MV-4-11 (cell line): ENCODE measurements at regions not wholly inside any gene's neighbourhood (a gene's known extent, or its start where the extent isn't known, plus 50 kb on each side); places are given as distances from the start of the nearest gene placed in this dataset.
"Not testable (repeated sequence)": the region's sequence is repeated elsewhere in the genome, so short reads cannot be mapped to it uniquely, and the experiment has no call there.

ENCODE experiments used
- DNase-seq: peaks from one replicate; lab custom pipeline; 2025; lab: John Stamatoyannopoulos, UW

GRCh38 chr4:174010547-174010946, 272.9 kb downstream of the FBXO8 start:
- DNase-seq = no peak

- no peak for DNase-seq
Observed at GRCh38 chr4:174009686-174010451, 273.6 kb downstream of the FBXO8 start.

DNA sequence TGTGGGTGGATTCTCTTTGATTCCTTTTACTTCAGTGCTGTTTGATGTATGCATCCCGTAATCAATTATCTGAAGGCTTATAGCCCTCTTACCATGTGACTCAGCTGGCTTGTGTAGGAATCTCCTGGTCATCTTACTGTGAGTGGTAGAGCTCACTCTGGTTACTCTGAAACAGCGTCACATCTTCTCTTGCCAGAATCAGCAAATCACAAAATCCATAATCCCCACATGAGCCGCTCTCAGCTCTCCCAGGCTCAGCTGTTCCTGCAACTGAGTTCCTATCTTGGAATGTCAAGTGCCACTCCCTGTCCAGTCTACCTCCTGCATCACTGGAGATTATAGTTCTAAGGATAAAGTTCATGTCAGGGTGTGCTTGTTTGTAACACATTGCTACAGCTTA, 278.0 kb downstream of the FBXO8 start:
- DNase-seq = no peak

DNA sequence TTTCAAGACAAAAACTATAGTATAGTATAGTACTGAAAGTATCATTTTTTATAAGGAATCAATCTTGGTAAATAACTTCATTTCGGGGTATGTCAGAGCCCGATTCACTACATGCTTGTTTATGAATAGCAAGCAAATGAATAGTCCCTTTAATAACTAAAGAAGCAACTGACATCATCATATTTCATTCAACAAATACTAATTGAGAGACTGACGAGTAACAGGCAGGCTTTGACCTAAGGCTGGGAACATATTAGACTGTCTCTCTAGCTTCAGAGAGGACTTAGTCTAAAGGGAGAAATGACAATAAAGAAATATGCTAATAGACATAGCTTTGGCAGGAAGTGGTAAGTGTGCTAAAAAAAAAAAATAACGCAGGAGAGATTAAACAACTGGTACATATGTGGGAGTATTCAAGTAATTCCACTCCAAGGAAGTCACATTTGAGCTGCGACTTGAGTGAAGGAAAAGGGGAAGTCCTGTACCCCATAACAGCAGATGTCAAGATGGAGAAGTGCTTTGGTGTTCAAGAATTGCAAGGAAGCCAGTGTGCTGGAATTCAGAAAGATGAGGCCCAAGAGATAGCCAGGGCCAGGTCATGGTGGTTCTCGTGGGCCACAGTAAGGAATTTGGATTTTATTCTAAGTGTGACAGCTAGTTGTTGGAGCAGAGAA, 284.9 kb downstream of the FBXO8 start:
- peak; percentile 93 for DNase-seq

GRCh38 chr4:173995779-173996178, 287.7 kb downstream of the FBXO8 start:
- not testable (repeated sequence) for DNase-seq

DNA sequence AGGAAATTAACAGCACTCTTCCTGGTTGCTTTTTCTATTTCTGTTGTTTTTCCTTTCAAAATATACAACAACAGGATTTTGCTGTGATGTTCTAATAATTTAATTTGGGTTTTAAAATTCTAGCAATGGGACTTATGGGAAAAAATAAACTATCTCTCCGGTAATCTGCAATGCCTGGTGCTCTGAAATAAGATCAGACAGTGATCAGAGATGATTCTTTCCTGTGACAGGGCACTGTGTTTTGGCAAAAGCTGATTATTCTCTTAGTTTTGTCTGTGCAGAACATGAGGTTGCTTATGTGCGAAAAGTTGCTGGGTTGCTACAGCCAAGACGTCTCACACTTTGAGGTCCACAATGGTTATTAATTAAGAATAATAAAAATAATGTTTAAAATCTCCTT, 291.7 kb downstream of the FBXO8 start:
- DNase-seq = no peak

GRCh38 chr4:173991316-173991715, 292.2 kb downstream of the FBXO8 start:
- DNase-seq = no peak

- DNase-seq = no peak
Observed at GRCh38 chr4:173990869-173991210, 292.6 kb downstream of the FBXO8 start.

DNA sequence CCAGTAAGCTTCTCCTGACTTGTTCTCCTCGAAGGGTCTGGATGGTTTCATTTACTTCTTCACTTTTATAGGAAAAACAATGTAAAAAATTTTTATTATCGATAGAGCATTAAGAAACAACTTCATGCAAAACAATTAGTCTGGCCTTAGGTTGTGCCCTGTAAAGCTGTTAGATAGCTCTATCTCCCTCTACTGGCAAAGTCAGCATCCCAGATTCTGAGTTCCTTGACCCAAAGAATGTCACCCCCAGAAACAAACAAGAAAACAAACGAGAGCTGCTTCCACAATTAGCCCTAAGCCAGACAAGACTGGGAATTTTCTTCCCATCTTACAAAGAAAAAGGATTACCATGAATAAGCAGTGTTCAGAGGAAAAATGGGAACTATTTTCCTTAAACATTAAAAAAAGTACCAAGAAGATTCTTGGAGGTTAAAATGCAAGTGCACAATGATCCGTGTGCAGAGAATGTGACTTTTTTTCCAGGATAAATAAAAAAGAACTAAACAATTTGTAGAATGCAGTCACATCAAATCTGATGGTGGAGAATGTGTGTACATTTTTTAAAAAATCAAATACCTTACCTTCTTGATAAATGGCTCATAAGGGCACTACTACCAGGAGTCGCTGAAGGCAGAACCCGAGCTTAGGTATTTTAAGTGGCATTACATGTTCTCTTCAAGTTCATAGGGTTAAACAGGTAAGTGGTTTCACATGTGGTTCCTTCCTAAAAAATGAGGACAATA, 293.2 kb downstream of the FBXO8 start:
- peak; percentile 21 for DNase-seq

- not testable (repeated sequence) for DNase-seq
Observed at GRCh38 chr4:173963523-173963922, 319.9 kb downstream of the FBXO8 start.

- DNase-seq = no peak
Observed at GRCh38 chr4:173960398-173960797, 323.1 kb downstream of the FBXO8 start.

DNA sequence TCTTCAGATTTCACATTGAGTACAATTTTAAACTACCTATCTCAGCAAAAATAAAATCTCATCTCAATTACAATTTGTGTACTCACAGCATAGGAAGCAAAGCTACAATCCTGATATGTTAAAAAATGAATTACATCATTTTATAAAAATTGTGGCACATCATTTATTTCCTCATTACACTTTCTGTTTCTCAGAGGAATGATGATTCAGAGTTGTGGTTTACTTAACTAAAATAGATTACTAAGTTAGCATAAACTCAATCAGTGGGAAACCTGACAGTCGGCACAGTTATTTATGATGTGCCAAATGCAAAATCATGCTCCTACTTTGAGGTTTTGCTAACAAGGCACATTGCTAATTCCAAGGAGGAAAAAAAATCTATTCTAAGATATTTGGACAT, 325.0 kb downstream of the FBXO8 start:
- DNase-seq = peak; percentile 84

GRCh38 chr4:173943547-173943946, 339.9 kb downstream of the FBXO8 start:
- DNase-seq = no peak

- DNase-seq = no peak
Observed at GRCh38 chr4:173940146-173940545, 343.3 kb downstream of the FBXO8 start.

DNA sequence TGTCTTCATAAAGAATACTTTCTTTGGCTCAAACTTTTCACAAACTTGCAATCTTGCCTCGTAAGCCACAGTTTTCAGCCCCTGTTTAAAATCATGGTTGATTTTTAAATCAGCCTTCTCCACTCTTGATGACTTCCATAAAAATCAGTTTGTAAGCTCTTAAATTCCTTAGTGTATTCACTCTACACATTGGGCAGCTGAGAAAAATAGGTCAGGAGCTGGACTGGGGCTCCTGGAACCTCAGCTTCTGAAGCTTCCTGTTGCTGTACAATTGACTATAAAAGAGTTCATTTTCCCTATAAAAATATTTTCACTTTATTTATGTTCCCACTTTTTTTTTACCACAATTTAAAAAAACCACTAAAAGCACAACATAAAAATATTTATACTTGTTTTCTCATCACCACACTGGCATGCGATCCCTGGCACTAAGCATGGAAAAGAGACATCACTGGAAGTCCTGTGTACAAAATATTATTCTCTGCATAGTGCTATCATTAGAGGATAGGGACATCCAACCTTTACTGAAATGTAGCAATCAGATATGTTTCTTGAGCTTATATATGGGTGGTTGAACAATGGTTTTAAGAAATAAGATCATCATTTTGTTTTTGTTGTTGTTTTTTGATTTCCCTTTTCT, 345.7 kb downstream of the FBXO8 start:
- no peak for DNase-seq

DNA sequence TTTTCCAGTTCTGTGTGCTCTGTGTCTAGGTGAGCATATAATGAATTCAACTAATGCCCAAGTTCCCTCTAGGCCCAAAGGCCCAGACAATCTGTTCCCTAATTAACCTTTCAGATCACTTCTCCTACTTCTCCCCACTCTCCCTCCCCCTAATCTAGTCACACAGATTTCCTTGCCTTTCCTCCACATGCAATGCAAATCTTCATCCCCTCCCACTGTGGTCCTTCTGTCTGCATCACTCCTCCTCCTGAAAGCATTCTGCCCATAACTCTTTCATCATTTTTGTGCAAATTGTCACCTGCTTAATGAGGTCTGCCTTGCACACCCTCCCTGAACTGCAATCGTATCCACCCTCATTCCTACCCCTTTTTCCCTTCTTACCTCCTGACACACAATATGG, 346.6 kb downstream of the FBXO8 start:
- DNase-seq = no peak

- no peak for DNase-seq
Observed at GRCh38 chr4:173935622-173936405, 347.7 kb downstream of the FBXO8 start.

DNA sequence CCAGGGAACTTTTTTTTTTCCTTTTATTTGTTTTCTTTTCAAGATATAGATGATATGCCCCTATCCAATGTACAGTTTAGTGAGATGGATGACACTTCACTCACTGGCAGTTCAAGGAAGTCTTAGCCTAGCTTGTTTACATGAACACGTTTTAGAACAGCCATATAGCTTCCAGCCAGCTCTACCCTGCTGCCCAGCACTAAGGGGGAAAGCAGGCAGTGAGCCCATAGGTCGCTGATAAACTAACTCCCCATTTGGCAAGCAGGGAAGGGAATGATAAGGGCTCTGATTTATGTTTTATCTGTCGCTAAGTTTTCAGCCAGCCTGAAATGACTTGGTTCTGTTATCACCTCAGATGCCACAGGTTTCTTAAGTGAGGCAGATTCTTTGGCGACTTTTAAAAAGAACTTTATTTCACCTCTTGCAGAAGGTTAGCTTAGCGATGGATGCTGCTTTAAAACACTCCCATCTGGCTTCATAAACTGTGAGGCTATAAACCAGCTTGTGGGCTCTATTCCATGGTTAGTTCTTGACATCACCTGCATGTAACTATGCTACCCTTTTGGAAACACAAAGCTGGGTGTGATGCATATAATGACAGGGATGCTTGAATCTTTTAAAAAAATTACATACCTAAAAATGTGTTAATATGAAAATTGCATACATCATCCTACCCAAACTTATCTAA, 348.4 kb downstream of the FBXO8 start:
- no peak for DNase-seq

- no peak for DNase-seq
Observed at GRCh38 chr4:173934201-173934600, 349.3 kb downstream of the FBXO8 start.

- DNase-seq = no peak
Observed at GRCh38 chr4:173932701-173933100, 350.8 kb downstream of the FBXO8 start.

GRCh38 chr4:173930329-173930967, 353.0 kb downstream of the FBXO8 start:
- DNase-seq = no peak
